Endothelial cell of umbilical vein (primary cell): ENCODE measurements at regions not wholly inside any gene's neighbourhood (a gene's known extent, or its start where the extent isn't known, plus 50 kb on each side); places are given as distances from the start of the nearest gene placed in this dataset.
"Not testable (repeated sequence)": the region's sequence is repeated elsewhere in the genome, so short reads cannot be mapped to it uniquely, and the experiment has no call there.

ENCODE experiments used
- POLR2A ChIP-seq: IDR thresholded peaks from 2 replicates; pipeline ENCODE4 v1.6.1; 2012; ENCODE audit warnings: low read depth, mild to moderate bottlenecking, control low read depth, low read length
- POLR2AphosphoS5 ChIP-seq: IDR thresholded peaks from 2 replicates; pipeline ENCODE4 v1.6.1; 2012; ENCODE audit warnings: low read depth, mild to moderate bottlenecking, control low read depth, low read length, moderate library complexity; ENCODE audit not compliant: insufficient read depth

GRCh38 chr1:148277865-148278279, 125.8 kb upstream of the NBPF11 start:
- not testable (repeated sequence) for TF ChIP-seq POLR2AphosphoS5, POLR2A
